Thoracic aorta (tissue), 2 donors: ENCODE measurements at regions not wholly inside any gene's neighbourhood (a gene's known extent, or its start where the extent isn't known, plus 50 kb on each side); places are given as distances from the start of the nearest gene placed in this dataset.

Source experiments
- ATAC-seq: fragments of 150-250 bp; one replicate; pipeline ENCODE4 v1.8.0; 2017; ENCODE audit warnings: low read depth; ENCODE audit not compliant: insufficient number of reproducible peaks, low FRiP score
- DNase-seq: peaks from one replicate; pipeline ENCODE4 v3.0.0-alpha.2; 2020; ENCODE audit warnings: low spot score
- H3K27ac ChIP-seq, 2 donors: fragments of 200-600 bp; sonication (generic); 1 replicate in 1 of 2; 2 replicates in 1 of 2; pipeline ENCODE4 v1.5.1; 2016; ENCODE audit warnings: mild to moderate bottlenecking in 2 of 2, moderate library complexity in 2 of 2
- H3K27me3 ChIP-seq: fragments of 200-600 bp; sonication (generic); replicated peaks from 2 replicates; pipeline ENCODE4 v1.6.0; 2016; ENCODE audit warnings: mild to moderate bottlenecking; ENCODE audit not compliant: insufficient read depth
- H3K36me3 ChIP-seq: fragments of 200-600 bp; sonication (generic); one replicate; pipeline ENCODE4 v1.5.1; 2016
- H3K4me1 ChIP-seq, 2 donors: fragments of 200-600 bp; sonication (generic); 1 replicate in 1 of 2; 2 replicates in 1 of 2; pipeline versions ENCODE4 v1.5.1 to v1.6.0; 2016; ENCODE audit warnings: low read depth in 2 of 2, mild to moderate bottlenecking in 1 of 2; ENCODE audit not compliant: control insufficient read depth in 1 of 2
- H3K4me3 ChIP-seq: fragments of 200-600 bp; sonication (generic); 2 replicates; pipeline ENCODE4 v1.5.1; 2016; ENCODE audit warnings: mild to moderate bottlenecking
- H3K9me3 ChIP-seq: fragments of 200-600 bp; sonication (generic); 2 replicates; pipeline ENCODE4 v1.5.1; 2016
- TF ChIP-seq, protein P1 (sequence below): fragments of 200-600 bp; sonication (generic); IDR thresholded peaks from one replicate; pipeline ENCODE4 v1.5.1; 2019; ENCODE audit warnings: antibody characterized with exemption

GRCh38 chr1:58997637-58998036, 213.8 kb upstream of the JUN start:
- TF ChIP-seq, protein P1, sequence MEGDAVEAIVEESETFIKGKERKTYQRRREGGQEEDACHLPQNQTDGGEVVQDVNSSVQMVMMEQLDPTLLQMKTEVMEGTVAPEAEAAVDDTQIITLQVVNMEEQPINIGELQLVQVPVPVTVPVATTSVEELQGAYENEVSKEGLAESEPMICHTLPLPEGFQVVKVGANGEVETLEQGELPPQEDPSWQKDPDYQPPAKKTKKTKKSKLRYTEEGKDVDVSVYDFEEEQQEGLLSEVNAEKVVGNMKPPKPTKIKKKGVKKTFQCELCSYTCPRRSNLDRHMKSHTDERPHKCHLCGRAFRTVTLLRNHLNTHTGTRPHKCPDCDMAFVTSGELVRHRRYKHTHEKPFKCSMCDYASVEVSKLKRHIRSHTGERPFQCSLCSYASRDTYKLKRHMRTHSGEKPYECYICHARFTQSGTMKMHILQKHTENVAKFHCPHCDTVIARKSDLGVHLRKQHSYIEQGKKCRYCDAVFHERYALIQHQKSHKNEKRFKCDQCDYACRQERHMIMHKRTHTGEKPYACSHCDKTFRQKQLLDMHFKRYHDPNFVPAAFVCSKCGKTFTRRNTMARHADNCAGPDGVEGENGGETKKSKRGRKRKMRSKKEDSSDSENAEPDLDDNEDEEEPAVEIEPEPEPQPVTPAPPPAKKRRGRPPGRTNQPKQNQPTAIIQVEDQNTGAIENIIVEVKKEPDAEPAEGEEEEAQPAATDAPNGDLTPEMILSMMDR = no peak
- ATAC-seq (no peak), DNase-seq (no peak)
- Histone ChIP-seq H3K4me1 (no peaks in the 10 kb centered on the region), H3K9me3 (no peaks in the 10 kb centered on the region), H3K4me3 (no peak overlapping the region), H3K36me3 (no peaks in the 10 kb centered on the region), H3K27ac (no peak overlapping the region), H3K27me3 (no peaks in the 10 kb centered on the region)

DNA sequence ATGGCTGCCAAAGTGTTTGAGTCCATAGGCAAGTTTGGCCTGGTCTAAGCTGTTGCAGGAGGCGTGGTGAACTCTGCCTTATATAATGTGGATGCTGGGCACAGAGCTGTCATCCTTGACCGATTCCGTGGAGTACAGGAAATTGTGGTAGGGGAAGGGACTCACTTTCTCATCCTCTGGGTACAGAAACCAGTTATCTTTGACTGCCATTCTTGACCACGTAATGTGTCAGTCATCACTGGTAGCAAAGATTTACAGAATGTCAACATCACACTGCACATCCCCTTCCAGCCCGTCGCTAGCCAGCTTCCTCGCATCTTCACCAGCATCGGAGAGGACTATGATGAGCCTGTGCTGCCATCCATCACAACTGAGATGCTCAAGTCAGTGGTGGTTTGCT, 215.8 kb upstream of the JUN start:
- no peak for ATAC-seq
- Histone ChIP-seq H3K9me3 (no peaks in the 10 kb centered on the region), H3K27ac (no peak overlapping the region), H3K36me3 (no peaks in the 10 kb centered on the region), H3K4me1 (no peaks in the 10 kb centered on the region), H3K4me3 (no peak overlapping the region), H3K27me3 (no peaks in the 10 kb centered on the region)
- no peak for DNase-seq
- TF ChIP-seq, protein P1 = no peak

GRCh38 chr1:59004755-59005154, 220.9 kb upstream of the JUN start:
- Histone ChIP-seq H3K4me3 (no peak overlapping the region), H3K36me3 (no peaks in the 10 kb centered on the region), H3K9me3 (no peaks in the 10 kb centered on the region), H3K27ac (no peak overlapping the region), H3K4me1 (peaks cover 4 to 25% of the 10 kb centered on the region in 2 donors), H3K27me3 (no peaks in the 10 kb centered on the region)
- ATAC-seq = no peak
- DNase-seq = no peak
- TF ChIP-seq, protein P1 = no peak

- TF ChIP-seq, protein P1 = no peak
- Histone ChIP-seq H3K36me3 (no peaks in the 10 kb centered on the region), H3K9me3 (no peaks in the 10 kb centered on the region), H3K4me1 (peaks cover 4 to 25% of the 10 kb centered on the region in 2 donors), H3K4me3 (no peak overlapping the region), H3K27me3 (no peaks in the 10 kb centered on the region), H3K27ac (no peak overlapping the region)
- DNase-seq (no peak), ATAC-seq (no peak)
These were observed 221.8 kb upstream of the JUN start for GRCh38 chr1:59005491-59006288.

DNA sequence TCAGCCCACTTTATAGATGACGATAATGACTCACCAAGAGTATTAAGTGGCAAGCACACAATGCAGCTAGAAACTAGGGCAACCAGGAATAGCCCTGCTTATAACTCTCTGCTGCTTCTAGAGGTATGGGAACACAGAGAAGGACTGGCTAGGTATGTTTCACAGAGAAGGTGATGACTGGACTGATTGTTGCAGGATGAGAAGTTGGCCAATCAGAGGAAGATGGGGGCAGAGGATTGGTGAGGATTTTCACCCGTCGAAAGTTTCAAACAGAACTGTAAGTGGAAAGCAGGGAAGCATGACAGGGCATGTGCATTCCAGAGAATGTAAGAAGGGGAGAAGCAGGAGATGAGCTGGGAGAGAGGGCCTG, 222.4 kb upstream of the JUN start:
- ATAC-seq (no peak), DNase-seq (no peak)
- Histone ChIP-seq H3K36me3 (no peaks in the 10 kb centered on the region), H3K9me3 (no peaks in the 10 kb centered on the region), H3K27me3 (no peaks in the 10 kb centered on the region), H3K4me3 (no peak overlapping the region), H3K27ac (no peak overlapping the region), H3K4me1 (peaks cover 4 to 25% of the 10 kb centered on the region in 2 donors)
- TF ChIP-seq, protein P1 = no peak
